ENCODE measurements at regions not wholly inside any gene's neighbourhood (a gene's known extent, or its start where the extent isn't known, plus 50 kb on each side); places are given as distances from the start of the nearest gene placed in this dataset.

DNA sequence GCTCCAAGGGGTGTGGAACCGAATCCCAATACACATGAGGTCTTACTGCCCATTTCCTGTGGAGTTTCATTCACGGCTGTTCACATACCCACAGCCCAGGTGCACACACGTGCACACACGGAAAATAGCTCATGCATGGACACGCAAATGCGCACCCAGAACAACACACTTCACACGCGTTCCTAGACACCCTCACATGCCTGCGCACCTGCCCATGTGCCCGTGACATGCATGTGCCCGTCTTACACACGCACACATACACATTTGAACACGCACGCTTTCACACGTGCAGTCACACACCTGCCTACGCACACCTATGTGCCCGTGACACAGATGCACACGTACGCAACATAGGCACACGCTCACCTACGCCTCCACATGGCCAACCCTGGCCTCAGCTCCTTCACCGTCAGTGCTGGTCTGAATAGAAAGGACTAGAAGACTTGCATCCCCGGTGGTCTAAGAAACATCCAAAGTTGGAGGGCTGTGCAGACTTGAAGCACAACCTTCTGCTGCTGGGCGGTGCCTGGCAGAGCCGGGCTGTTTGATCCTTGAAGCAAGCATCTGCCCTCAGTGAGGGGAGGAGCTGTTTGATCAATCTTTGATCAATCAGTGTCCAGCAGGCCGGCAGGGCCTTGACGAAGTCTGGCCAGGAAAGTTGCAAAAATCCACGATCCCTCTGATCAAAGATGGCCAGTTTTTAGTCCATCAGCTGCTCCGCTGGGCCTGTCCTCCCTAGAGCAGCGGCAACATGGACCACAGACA is 164.7 kb downstream of the OLFM1 start:
- peaks cover 95% of the 10 kb centered on the region for H3K27me3 ChIP-seq
- 90% methylated on average over 14 of the region's 30 CpGs; no CpG with 5 or more reads in 1 of the 2 donors for WGBS, 2 donors (ENCODE audit: low coverage in 1 of 2)
- no peaks in the 10 kb centered on the region for H3K4me1 ChIP-seq
- no peak for TF ChIP-seq POLR2A (IDR thresholded peaks at IDR 0.05)
- TF ChIP-seq, protein P1, sequence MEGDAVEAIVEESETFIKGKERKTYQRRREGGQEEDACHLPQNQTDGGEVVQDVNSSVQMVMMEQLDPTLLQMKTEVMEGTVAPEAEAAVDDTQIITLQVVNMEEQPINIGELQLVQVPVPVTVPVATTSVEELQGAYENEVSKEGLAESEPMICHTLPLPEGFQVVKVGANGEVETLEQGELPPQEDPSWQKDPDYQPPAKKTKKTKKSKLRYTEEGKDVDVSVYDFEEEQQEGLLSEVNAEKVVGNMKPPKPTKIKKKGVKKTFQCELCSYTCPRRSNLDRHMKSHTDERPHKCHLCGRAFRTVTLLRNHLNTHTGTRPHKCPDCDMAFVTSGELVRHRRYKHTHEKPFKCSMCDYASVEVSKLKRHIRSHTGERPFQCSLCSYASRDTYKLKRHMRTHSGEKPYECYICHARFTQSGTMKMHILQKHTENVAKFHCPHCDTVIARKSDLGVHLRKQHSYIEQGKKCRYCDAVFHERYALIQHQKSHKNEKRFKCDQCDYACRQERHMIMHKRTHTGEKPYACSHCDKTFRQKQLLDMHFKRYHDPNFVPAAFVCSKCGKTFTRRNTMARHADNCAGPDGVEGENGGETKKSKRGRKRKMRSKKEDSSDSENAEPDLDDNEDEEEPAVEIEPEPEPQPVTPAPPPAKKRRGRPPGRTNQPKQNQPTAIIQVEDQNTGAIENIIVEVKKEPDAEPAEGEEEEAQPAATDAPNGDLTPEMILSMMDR (IDR thresholded peaks at IDR 0.05), result no peak
- TF ChIP-seq POLR2AphosphoS5 (IDR thresholded peaks at IDR 0.05), result no peak
- TF ChIP-seq EP300 (IDR thresholded peaks at IDR 0.05), result no peak
- no peaks in the 10 kb centered on the region for H3K36me3 ChIP-seq
- ATAC-seq, result no peak
- no peak overlapping the region for H3K4me3 ChIP-seq
- H3K9me3 ChIP-seq, result no peaks in the 10 kb centered on the region
- no peak overlapping the region for H3K27ac ChIP-seq

DNA sequence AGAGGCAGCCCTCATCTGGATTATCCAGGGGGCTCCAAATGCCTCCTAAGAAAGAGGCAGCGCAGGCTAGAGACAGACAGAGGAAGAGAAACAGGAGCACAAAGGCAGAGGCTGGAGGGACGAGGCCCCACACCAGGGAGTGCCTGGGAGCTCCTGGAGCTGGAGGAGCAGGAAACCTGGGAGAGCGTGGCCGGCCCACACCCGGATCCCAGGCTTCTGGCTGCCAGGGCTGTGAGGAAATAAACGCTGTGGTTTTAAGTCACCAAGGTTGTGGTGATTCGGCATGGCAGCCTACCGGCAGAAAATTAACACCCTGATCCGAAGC is 165.5 kb downstream of the OLFM1 start:
- 19 to 40% methylated on average over 4 to 7 of the region's 9 CpGs for WGBS, 2 donors (ENCODE audit: low coverage in 1 of 2)

DNA sequence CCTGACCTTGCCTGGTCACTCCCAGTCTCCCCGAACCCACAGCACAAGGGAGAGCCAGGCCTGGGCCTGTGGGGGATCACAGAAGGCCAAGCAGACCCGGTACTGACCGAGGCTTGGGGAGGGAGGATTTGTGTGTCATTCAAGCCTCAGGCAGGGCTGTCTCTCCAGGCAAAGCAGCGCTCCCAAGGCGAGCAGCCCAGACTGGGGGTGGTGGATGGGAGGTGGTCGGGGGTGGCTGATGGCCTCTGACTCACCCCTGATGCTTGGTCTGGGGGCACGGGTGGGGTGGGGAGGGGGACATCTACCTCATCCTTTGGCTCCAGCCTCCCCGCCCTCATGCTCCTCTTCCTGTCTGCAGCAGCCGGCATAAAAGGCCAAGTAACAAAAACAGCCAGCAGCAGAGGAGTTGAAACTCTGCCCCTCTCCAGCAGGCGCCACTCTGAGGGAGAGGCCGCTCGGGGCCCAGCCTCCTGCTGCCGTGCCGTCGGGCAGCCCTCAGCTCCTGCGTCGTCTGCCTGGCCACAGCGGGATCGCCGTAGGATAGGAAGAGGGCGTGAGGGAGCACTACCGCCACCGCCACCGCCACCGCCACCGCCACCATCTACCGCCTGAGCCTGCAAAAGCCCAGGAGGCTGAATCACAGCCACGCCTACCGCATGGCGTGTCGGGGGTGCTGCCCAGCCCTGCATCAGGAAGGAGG is 166.0 kb downstream of the OLFM1 start:
- H3K27me3 ChIP-seq, result peaks cover 95% of the 10 kb centered on the region
- no peaks in the 10 kb centered on the region for H3K36me3 ChIP-seq
- TF ChIP-seq, protein P1 (IDR thresholded peaks at IDR 0.05), result no peak
- no peak for TF ChIP-seq POLR2A (IDR thresholded peaks at IDR 0.05)
- TF ChIP-seq EP300 (IDR thresholded peaks at IDR 0.05), result no peak
- no peak for TF ChIP-seq POLR2AphosphoS5 (IDR thresholded peaks at IDR 0.05)
- no peak overlapping the region for H3K4me3 ChIP-seq
- H3K9me3 ChIP-seq, result no peaks in the 10 kb centered on the region
- no peak for ATAC-seq
- no peak overlapping the region for H3K27ac ChIP-seq
- WGBS, 2 donors (ENCODE audit: low coverage in 1 of 2), result 20% methylated on average over 1 of the region's 31 CpGs; no CpG with 5 or more reads in 1 of the 2 donors
- H3K4me1 ChIP-seq, result peaks cover 0 to 5% (median 0%) of the 10 kb centered on the region in 3 donors

More for the DNA sequence above, 165.5 kb downstream of the OLFM1 start:
- Histone ChIP-seq H3K4me3 (no peak overlapping the region), H3K4me1 (peaks cover 0 to 5% (median 0%) of the 10 kb centered on the region in 3 donors), H3K9me3 (no peaks in the 10 kb centered on the region), H3K27ac (no peak overlapping the region), H3K27me3 (peaks cover 95% of the 10 kb centered on the region), H3K36me3 (no peaks in the 10 kb centered on the region)
- no peak for TF ChIP-seq POLR2A (IDR thresholded peaks at IDR 0.05)
- TF ChIP-seq EP300 (IDR thresholded peaks at IDR 0.05), result no peak
- TF ChIP-seq, protein P1 (IDR thresholded peaks at IDR 0.05), result no peak
- no peak for TF ChIP-seq POLR2AphosphoS5 (IDR thresholded peaks at IDR 0.05)
- no peak for ATAC-seq

DNA sequence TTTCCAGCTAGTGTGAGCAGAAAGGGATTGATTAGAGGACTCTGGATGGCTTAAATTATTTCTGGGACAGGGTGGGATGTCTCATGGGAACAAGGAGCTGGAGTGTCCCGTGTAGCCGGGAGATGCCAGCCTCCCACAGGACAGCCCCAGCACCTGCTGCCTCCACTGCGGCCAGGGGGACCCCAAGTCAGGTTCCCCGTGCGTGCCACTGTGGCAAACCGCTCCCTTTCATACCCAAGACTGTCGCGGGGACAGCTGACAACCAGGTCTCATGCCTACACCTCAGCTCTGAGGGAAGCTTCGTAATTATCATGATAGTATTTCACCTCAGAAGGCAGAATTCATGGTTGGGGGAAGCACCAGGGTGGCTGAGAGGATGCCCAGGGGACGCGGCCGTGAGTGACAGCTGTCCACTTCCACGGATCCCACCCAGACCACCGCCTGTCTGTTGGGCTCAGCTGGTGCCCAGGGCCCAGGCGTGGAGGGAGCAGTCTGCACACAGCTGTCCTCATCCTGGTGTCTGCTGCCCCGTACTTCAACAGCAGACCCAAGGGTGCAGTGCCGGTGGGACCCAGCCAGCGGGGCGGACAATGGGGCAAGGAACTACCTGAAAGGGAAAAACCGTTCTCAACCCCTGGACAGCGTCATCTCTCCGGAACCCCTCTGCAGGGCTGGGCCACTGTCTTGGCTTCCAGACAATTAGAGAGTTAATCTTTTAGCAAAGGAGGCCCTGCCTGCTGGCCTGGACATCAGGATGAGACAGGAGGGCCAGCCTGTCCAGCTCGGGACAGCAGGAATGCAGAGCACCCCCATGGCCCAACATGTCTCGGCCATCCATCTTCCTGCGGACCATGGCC is 166.9 kb downstream of the OLFM1 start:
- Histone ChIP-seq H3K4me3 (no peak overlapping the region), H3K9me3 (no peaks in the 10 kb centered on the region), H3K36me3 (no peaks in the 10 kb centered on the region), H3K27me3 (peaks cover 90% of the 10 kb centered on the region), H3K27ac (no peak overlapping the region), H3K4me1 (peaks cover 0 to 5% (median 0%) of the 10 kb centered on the region in 3 donors)
- WGBS, 2 donors (ENCODE audit: low coverage in 1 of 2), result no CpG with 5 or more reads among the region's 25 CpGs
- no peak for ATAC-seq
- TF ChIP-seq POLR2A (IDR thresholded peaks at IDR 0.05) (no peak), EP300 (IDR thresholded peaks at IDR 0.05) (no peak), POLR2AphosphoS5 (IDR thresholded peaks at IDR 0.05) (no peak)
- TF ChIP-seq, protein P1 (IDR thresholded peaks at IDR 0.05), result no peak
